Activated naive CD4-positive, alpha-beta T cell treated with anti-CD3 and anti-CD28 coated beads for 36 hours (primary cell): ENCODE measurements at regions not wholly inside any gene's neighbourhood (a gene's known extent, or its start where the extent isn't known, plus 50 kb on each side); places are given as distances from the start of the nearest gene placed in this dataset.
"Not testable (repeated sequence)": the region's sequence is repeated elsewhere in the genome, so short reads cannot be mapped to it uniquely, and the experiment has no call there.

ENCODE experiments used
- CTCF ChIA-PET: fragments of 350-600 bp; sonication (Branson Sonifier 250); formaldehyde crosslinking; loops from one replicate; lab custom pipeline; 2021; ENCODE audit warnings: antibody characterized with exemption; lab: Charles Lee
- DNase-seq: peaks from one replicate; pipeline ENCODE4 v3.0.0-alpha.2; 2020
- H3K27ac Mint-ChIP-seq: one replicate; pipeline ENCODE4 v1.8.0; 2021; ENCODE audit warnings: mild to moderate bottlenecking, mixed read lengths
- H3K27me3 Mint-ChIP-seq: one replicate; pipeline ENCODE4 v1.8.0; 2021; ENCODE audit warnings: low read depth, mixed read lengths
- H3K36me3 Mint-ChIP-seq: one replicate; pipeline ENCODE4 v1.8.0; 2021; ENCODE audit warnings: low read depth, mixed read lengths
- H3K4me1 Mint-ChIP-seq: one replicate; pipeline ENCODE4 v1.8.0; 2021; ENCODE audit warnings: low read depth, mixed read lengths
- H3K4me3 Mint-ChIP-seq: one replicate; pipeline ENCODE4 v1.8.0; 2021; ENCODE audit warnings: mild to moderate bottlenecking, moderate library complexity, mixed read lengths
- H3K9me3 Mint-ChIP-seq: one replicate; pipeline ENCODE4 v1.8.0; 2021; ENCODE audit warnings: mixed read lengths
- intact Hi-C: fragments of 100-400 bp; cut with micrococcal nuclease; formaldehyde crosslinking; loops from one replicate; pipeline ENCODE4 v1.15.1; 2023

GRCh38 chr6:27809939-27810767 is 102.0 kb downstream of the OR2B2 start:
- Mint-ChIP-seq H3K4me1 (peaks cover 41% of the 10 kb centered on the region), H3K27ac (peak overlapping the region; percentile 95), H3K4me3 (peak overlapping the region; percentile 93), H3K36me3 (peaks cover 12% of the 10 kb centered on the region), H3K27me3 (peaks cover 3% of the 10 kb centered on the region), H3K9me3 (no peaks in the 10 kb centered on the region)
- intact Hi-C loops = loop anchor here (1.0 to 5.0 kb wide), 6 partner anchors 57 to 1651 kb away; partner anchors contain the start of gene ZNF165
- DNase-seq = peak; percentile 81
- CTCF ChIA-PET = interaction anchor here (1.0 to 3.6 kb wide), 3 partner anchors 13 to 85 kb away, joined by 3 to 15 read pairs (median 3); a partner anchor contains a TSS

- DNase-seq = no peak
- Mint-ChIP-seq H3K4me1 (peaks cover 38% of the 10 kb centered on the region), H3K36me3 (peaks cover 8% of the 10 kb centered on the region), H3K4me3 (peak overlapping the region; percentile 93), H3K9me3 (no peaks in the 10 kb centered on the region), H3K27me3 (peaks cover 3% of the 10 kb centered on the region), H3K27ac (peak overlapping the region; percentile 95)
- intact Hi-C loops = loop anchor here (1.0 to 5.0 kb wide), 5 partner anchors 58 to 1651 kb away; a partner anchor contains a TSS
- CTCF ChIA-PET = interaction anchor here (1.0 to 3.6 kb wide), 3 partner anchors 12 to 86 kb away, joined by 3 to 15 read pairs (median 5); a partner anchor contains a TSS
Observed at GRCh38 chr6:27809067-27809938, 102.9 kb downstream of the OR2B2 start.

- H3K9me3 Mint-ChIP-seq, H3K27me3 Mint-ChIP-seq, H3K36me3 Mint-ChIP-seq: not testable (repeated sequence)
- Mint-ChIP-seq H3K4me3 (peak overlapping the region; percentile 90), H3K4me1 (peaks cover 32% of the 10 kb centered on the region), H3K27ac (peak overlapping the region; percentile 94)
- CTCF ChIA-PET = interaction anchor here (0.9 to 3.6 kb wide), 8 partner anchors 12 to 89 kb away, joined by 3 to 15 read pairs (median 4); a partner anchor contains a TSS
- DNase-seq = peak; percentile 26
- intact Hi-C loops = loop anchor here (1.0 to 5.0 kb wide), 6 partner anchors 29 to 1650 kb away; a partner anchor contains a TSS
Observed at GRCh38 chr6:27808242-27809066, 103.7 kb downstream of the OR2B2 start.

- H3K36me3 Mint-ChIP-seq, H3K27me3 Mint-ChIP-seq, H3K9me3 Mint-ChIP-seq: not testable (repeated sequence)
- intact Hi-C loops = loop anchor here (1.0 to 5.0 kb wide), 5 partner anchors 30 to 1649 kb away; a partner anchor contains a TSS
- CTCF ChIA-PET = interaction anchor here (0.7 to 1.6 kb wide), 9 partner anchors 11 to 90 kb away, joined by 3 to 7 read pairs (median 3); a partner anchor contains a TSS
- peak; percentile 85 for DNase-seq
- peak overlapping the region; percentile 90 for H3K4me3 Mint-ChIP-seq
- H3K4me1 Mint-ChIP-seq = peaks cover 32% of the 10 kb centered on the region
- H3K27ac Mint-ChIP-seq = peak overlapping the region; percentile 94
Observed at GRCh38 chr6:27807441-27808241, 104.6 kb downstream of the OR2B2 start.

GRCh38 chr6:27806981-27807440 is 105.2 kb downstream of the OR2B2 start:
- H3K27ac Mint-ChIP-seq = peak overlapping the region; percentile 94
- peaks cover 32% of the 10 kb centered on the region for H3K4me1 Mint-ChIP-seq
- DNase-seq = peak; percentile 58
- peak overlapping the region; percentile 90 for H3K4me3 Mint-ChIP-seq
- CTCF ChIA-PET = interaction anchor here (0.7 to 1.6 kb wide), 8 partner anchors 10 to 91 kb away, joined by 3 to 7 read pairs (median 3); a partner anchor contains a TSS
- H3K36me3 Mint-ChIP-seq = peaks cover 8% of the 10 kb centered on the region
- intact Hi-C loops = loop anchor here (1.0 to 5.0 kb wide), 2 partner anchors 88 to 1520 kb away; a partner anchor contains a TSS
- no peaks in the 10 kb centered on the region for H3K9me3 Mint-ChIP-seq
- peaks cover 3% of the 10 kb centered on the region for H3K27me3 Mint-ChIP-seq

- Mint-ChIP-seq H3K27ac (no peak overlapping the region), H3K4me1 (peaks cover 21% of the 10 kb centered on the region), H3K4me3 (no peak overlapping the region), H3K36me3 (peaks cover 4% of the 10 kb centered on the region), H3K27me3 (no peaks in the 10 kb centered on the region), H3K9me3 (no peaks in the 10 kb centered on the region)
- intact Hi-C loops = loop anchor here (5.0 kb wide), 1 partner anchor 1518 kb away; a partner anchor contains a TSS
- CTCF ChIA-PET = no interaction called here
- no peak for DNase-seq
Observed at GRCh38 chr6:27805347-27805746, 106.8 kb downstream of the OR2B2 start.

- intact Hi-C loops = loop anchor here (5.0 kb wide), 1 partner anchor 1518 kb away; a partner anchor contains a TSS
- no peak for DNase-seq
- Mint-ChIP-seq H3K4me1 (peaks cover 18% of the 10 kb centered on the region), H3K27me3 (no peaks in the 10 kb centered on the region), H3K9me3 (no peaks in the 10 kb centered on the region), H3K4me3 (no peak overlapping the region), H3K27ac (no peak overlapping the region), H3K36me3 (peaks cover under 1% of the 10 kb centered on the region)
- CTCF ChIA-PET = no interaction called here
Observed at GRCh38 chr6:27804851-27805250, 107.3 kb downstream of the OR2B2 start.

- H3K4me1 Mint-ChIP-seq = peaks cover 3% of the 10 kb centered on the region
- CTCF ChIA-PET = interaction anchor here (0.6 kb wide), 1 partner anchor 1057 kb away, joined by 5 read pairs; no protein-coding TSS in a partner anchor
- intact Hi-C loops = no loop called here
- DNase-seq = no peak
- H3K9me3 Mint-ChIP-seq = no peaks in the 10 kb centered on the region
- no peak overlapping the region for H3K27ac Mint-ChIP-seq
- H3K4me3 Mint-ChIP-seq = no peak overlapping the region
- no peaks in the 10 kb centered on the region for H3K27me3 Mint-ChIP-seq
- no peaks in the 10 kb centered on the region for H3K36me3 Mint-ChIP-seq
Observed at GRCh38 chr6:27800731-27801373, 111.3 kb downstream of the OR2B2 start.

- no peak overlapping the region for H3K4me3 Mint-ChIP-seq
- H3K27ac Mint-ChIP-seq = no peak overlapping the region
- no peaks in the 10 kb centered on the region for H3K27me3 Mint-ChIP-seq
- intact Hi-C loops = loop anchor here (2.0 kb wide), 1 partner anchor 1191 kb away; no protein-coding TSS in a partner anchor
- H3K36me3 Mint-ChIP-seq = no peaks in the 10 kb centered on the region
- DNase-seq = no peak
- H3K9me3 Mint-ChIP-seq = no peaks in the 10 kb centered on the region
- CTCF ChIA-PET = interaction anchor here (0.6 to 3.7 kb wide), 3 partner anchors 26 to 611 kb away, joined by 3 to 38 read pairs (median 3); no protein-coding TSS in a partner anchor
- H3K4me1 Mint-ChIP-seq = peaks cover 4% of the 10 kb centered on the region
Observed at GRCh38 chr6:27797960-27798359, 114.2 kb downstream of the OR2B2 start.
